Pancreas (tissue), 10 donors: ENCODE measurements at regions not wholly inside any gene's neighbourhood (a gene's known extent, or its start where the extent isn't known, plus 50 kb on each side); places are given as distances from the start of the nearest gene placed in this dataset.

Experiments used
- ATAC-seq, 4 donors: fragments of 200-7000 bp; cut with Tn5 transposase; one replicate each; pipeline versions ENCODE4 v1.8.0 to v1.9.1; 2020; ENCODE audit warnings: mild to moderate bottlenecking in 4 of 4, moderate library complexity in 4 of 4
- DNase-seq, 6 donors: peaks; one replicate each; pipeline ENCODE4 v3.0.0-alpha.2; 2020
- FAIRE-seq: peaks from 2 replicates; lab custom pipeline; 2012; peaks lifted over from hg19 to GRCh38; lab: Jason Lieb, UNC
- H3K27ac ChIP-seq, 4 donors: fragments of 200-600 bp; sonication (generic); 1 replicate in 3 of 4; 2 replicates in 1 of 4; pipeline versions ENCODE4 v1.5.0 to v1.8.0; 2020
- H3K27me3 ChIP-seq, 4 donors: fragments of 200-600 bp; one replicate each; pipeline ENCODE4 v1.8.0; 2021
- H3K36me3 ChIP-seq, 3 donors: fragments of 200-600 bp; sonication (generic) in 1 of 3; one replicate each; pipeline versions ENCODE4 v1.5.0 to v1.8.0; 2020 to 2021
- H3K4me1 ChIP-seq, 3 donors: fragments of 200-600 bp; one replicate each; pipeline ENCODE4 v1.8.0; 2021
- H3K4me3 ChIP-seq, 4 donors: fragments of 200-600 bp; sonication (generic) in 2 of 4; one replicate each; pipeline versions ENCODE4 v1.5.0 to v1.8.0; 2020 to 2021
- H3K9me3 ChIP-seq, 4 donors: fragments of 200-600 bp; one replicate each; pipeline ENCODE4 v1.8.0; 2021
- whole genome bisulfite sequencing, 2 donors: extraction: QIAGEN DNeasy Blood & Tissue Kit; methylation state at CpG; one replicate each; pipeline ENCODE4 v1.1.7; 2013; 5-methylcytosine and 5-hydroxymethylcytosine counted together
- intact Hi-C, 3 donors: fragments of 100-400 bp; cut with DNase I; formaldehyde crosslinking; loops; one replicate each; pipeline versions ENCODE4 v1.11.1 to v1.14.2; 2022
- TF ChIP-seq, protein P1 (sequence below), 4 donors: fragments of 200-600 bp; sonication (generic) in 3 of 4; IDR thresholded peaks; one replicate each; pipeline versions ENCODE4 v1.5.0 to v1.8.0; 2021; ENCODE audit warnings: antibody characterized with exemption in 4 of 4
- donor health status: healthy with polysubstance abuse.
- donor health status: DM: no; HTN: no; CAD: no; lungs with moderate emphysema.
- donor health status: DM: no; HTN: no; CAD: no.
- donor health status: control.
- donor health status: control.
- donor health status: Bipolar disorder and iron deficiency.
- donor health status: DM: yes; HTN: yes; CAD: no.
- donor health status: DM: no; HTN: no; CAD: no.
- donor health status: DM: no; HTN: no; CAD: no.
- donor health status: DM: yes; HTN: yes; CAD: no.

DNA sequence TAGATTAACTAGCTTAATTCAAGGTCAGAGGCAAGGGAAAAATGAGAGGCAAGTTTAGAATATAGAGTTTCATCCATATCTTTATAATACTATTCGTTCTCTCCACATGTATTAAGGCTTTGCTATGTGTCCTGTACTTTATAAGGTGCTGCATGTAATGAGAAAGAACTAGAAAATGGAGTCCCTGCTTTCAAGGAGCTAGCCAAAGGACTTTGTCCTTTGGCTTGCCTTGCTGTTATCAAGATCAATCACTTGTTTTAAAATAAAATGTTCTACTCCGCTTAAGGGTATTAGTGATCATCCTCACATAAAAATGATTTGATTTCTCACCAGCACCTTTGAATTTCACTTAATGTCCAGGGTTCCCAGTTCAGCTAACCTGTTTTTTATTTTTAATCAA lies 470.9 kb downstream of the WDR72 start:
- DNase-seq: no peak
- intact Hi-C loops: no loop called here
- no peak for FAIRE-seq
- no peak overlapping the region for H3K27ac ChIP-seq
- TF ChIP-seq, protein P1, sequence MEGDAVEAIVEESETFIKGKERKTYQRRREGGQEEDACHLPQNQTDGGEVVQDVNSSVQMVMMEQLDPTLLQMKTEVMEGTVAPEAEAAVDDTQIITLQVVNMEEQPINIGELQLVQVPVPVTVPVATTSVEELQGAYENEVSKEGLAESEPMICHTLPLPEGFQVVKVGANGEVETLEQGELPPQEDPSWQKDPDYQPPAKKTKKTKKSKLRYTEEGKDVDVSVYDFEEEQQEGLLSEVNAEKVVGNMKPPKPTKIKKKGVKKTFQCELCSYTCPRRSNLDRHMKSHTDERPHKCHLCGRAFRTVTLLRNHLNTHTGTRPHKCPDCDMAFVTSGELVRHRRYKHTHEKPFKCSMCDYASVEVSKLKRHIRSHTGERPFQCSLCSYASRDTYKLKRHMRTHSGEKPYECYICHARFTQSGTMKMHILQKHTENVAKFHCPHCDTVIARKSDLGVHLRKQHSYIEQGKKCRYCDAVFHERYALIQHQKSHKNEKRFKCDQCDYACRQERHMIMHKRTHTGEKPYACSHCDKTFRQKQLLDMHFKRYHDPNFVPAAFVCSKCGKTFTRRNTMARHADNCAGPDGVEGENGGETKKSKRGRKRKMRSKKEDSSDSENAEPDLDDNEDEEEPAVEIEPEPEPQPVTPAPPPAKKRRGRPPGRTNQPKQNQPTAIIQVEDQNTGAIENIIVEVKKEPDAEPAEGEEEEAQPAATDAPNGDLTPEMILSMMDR (IDR thresholded peaks at IDR 0.05): no peak
- no peaks in the 10 kb centered on the region for H3K36me3 ChIP-seq
- H3K4me3 ChIP-seq: no peak overlapping the region
- no peaks in the 10 kb centered on the region for H3K27me3 ChIP-seq
- ATAC-seq: peak in 2 of 4 donors; percentile 60 to 66
- 36% methylated on average over 2 of the region's 2 CpGs for WGBS, 2 donors
- peaks cover 0 to 6% (median 5%) of the 10 kb centered on the region in 3 donors for H3K4me1 ChIP-seq
- H3K9me3 ChIP-seq: no peaks in the 10 kb centered on the region

DNA sequence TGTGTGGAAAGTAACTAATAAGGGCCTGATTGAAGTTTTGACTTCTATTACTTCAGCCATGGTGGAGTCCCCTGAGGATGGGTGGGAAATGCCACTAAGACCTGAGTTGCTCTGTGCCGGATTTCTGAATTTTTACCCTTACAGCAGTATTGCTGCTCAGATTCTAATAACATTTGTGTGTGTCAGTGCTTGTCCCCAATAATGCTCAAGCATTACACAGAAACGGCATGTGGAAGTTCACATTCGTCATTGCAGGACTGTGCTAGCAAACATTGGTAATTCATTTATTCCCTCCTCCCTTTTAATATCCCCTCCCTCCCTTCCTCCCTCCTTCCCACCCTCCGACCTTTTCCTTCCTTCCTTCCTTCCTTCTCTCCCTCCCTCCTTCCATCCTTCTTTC lies 484.5 kb upstream of the ONECUT1 start:
- Histone ChIP-seq H3K9me3 (no peaks in the 10 kb centered on the region), H3K4me1 (no peaks in the 10 kb centered on the region), H3K36me3 (no peaks in the 10 kb centered on the region), H3K4me3 (no peak overlapping the region), H3K27me3 (no peaks in the 10 kb centered on the region), H3K27ac (no peak overlapping the region)
- TF ChIP-seq, protein P1 (IDR thresholded peaks at IDR 0.05): no peak
- 63 to 67% methylated on average over 4 of the region's 4 CpGs for WGBS, 2 donors
- intact Hi-C loops: no loop called here
- FAIRE-seq (no peak), DNase-seq (no peak), ATAC-seq (no peak)

DNA sequence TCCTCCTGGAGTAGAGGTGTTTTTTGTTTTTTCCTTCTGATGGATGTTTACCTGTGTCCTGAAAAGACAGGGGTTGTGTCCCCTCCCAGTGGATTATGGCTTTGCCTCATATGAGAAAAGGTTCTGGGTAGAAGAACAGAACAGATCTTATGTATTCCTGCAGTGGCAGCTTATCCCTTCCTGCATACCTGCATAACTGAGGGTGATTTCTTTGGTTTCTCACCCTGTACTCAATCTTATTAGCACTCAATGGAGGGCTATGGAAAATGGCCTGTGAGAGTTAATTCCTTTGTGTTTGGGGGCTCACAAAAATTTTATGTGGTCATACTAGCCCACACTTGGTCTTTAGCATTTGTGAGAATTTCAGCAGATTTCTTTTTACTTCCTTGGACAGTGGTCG lies 482.0 kb upstream of the ONECUT1 start:
- Histone ChIP-seq H3K9me3 (no peaks in the 10 kb centered on the region), H3K4me1 (no peaks in the 10 kb centered on the region), H3K36me3 (no peaks in the 10 kb centered on the region), H3K27me3 (no peaks in the 10 kb centered on the region), H3K27ac (no peak overlapping the region), H3K4me3 (no peak overlapping the region)
- DNase-seq (no peak), FAIRE-seq (no peak), ATAC-seq (no peak)
- TF ChIP-seq, protein P1 (IDR thresholded peaks at IDR 0.05): no peak
- 0% methylated on average over 1 of the region's 1 CpG for WGBS, 2 donors
- intact Hi-C loops: no loop called here

DNA sequence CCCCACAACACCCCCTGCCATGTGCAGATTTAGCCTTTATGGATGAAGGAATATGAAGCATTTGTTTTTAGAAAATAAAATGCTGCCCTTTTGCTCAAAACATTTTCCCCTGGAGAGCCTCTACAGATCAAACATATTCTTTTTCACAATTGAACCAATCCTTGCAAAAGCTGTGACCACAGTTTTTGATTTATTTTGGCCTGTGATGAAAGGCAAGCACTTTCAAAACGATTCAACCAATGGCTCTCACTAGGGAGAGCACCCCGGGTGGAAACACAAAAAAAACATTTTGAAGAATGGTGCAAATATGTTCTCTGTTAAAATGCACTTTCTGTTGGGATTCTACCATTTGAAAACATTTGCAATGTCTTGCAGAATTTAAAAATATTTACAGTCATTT lies 476.0 kb upstream of the ONECUT1 start:
- Histone ChIP-seq H3K27ac (no peak overlapping the region), H3K9me3 (no peaks in the 10 kb centered on the region), H3K4me3 (no peak overlapping the region), H3K27me3 (no peaks in the 10 kb centered on the region), H3K4me1 (no peaks in the 10 kb centered on the region), H3K36me3 (no peaks in the 10 kb centered on the region)
- intact Hi-C loops: no loop called here
- DNase-seq: no peak
- no peak for FAIRE-seq
- no peak for ATAC-seq
- TF ChIP-seq, protein P1 (IDR thresholded peaks at IDR 0.05): no peak
- WGBS, 2 donors: 80 to 81% methylated on average over 2 of the region's 2 CpGs

DNA sequence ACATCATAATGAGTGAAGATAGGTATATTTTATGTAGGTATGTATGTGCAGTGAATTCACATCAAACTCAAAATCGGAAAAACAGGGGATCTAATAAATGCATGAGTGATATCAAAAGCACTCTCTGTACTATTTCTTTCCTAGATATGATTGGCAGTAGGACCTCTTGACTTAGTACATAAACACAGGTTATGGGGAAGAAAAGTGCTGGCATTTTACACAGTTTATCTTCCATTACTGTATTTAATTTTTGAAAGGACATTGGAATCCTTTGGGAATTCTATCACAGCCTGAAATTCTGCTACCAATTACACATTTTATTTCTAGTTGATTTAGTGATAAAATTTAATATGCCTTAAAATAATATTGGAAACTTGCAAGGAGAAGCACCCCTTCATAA lies 470.5 kb upstream of the ONECUT1 start:
- Histone ChIP-seq H3K36me3 (no peaks in the 10 kb centered on the region), H3K27ac (no peak overlapping the region), H3K27me3 (no peaks in the 10 kb centered on the region), H3K9me3 (no peaks in the 10 kb centered on the region), H3K4me3 (no peak overlapping the region), H3K4me1 (no peaks in the 10 kb centered on the region)
- intact Hi-C loops: no loop called here
- no peak for ATAC-seq
- FAIRE-seq: no peak
- DNase-seq: no peak
- TF ChIP-seq, protein P1 (IDR thresholded peaks at IDR 0.05): no peak
- WGBS, 2 donors: 71 to 85% methylated on average over 1 of the region's 1 CpG
